ENCODE measurements at regions not wholly inside any gene's neighbourhood (a gene's known extent, or its start where the extent isn't known, plus 50 kb on each side); places are given as distances from the start of the nearest gene placed in this dataset.

- H3K36me3 ChIP-seq (ENCODE audit: control insufficient read depth in 2 of 4, insufficient read depth in 4 of 4, low read length in 3 of 4), result no peaks in the 10 kb centered on the region
- no peak overlapping the region for H2AFZ ChIP-seq (ENCODE audit: low read length)
Measured at GRCh38 chr20:11266571-11266970, 592.8 kb upstream of the JAG1 start.

More at GRCh38 chr20:11266571-11266970, 592.8 kb upstream of the JAG1 start:
- Histone ChIP-seq H2BK12ac (ENCODE audit: low read depth, low read length) (no peak overlapping the region), H4K5ac (ENCODE audit: insufficient read length, low read depth, low read length) (no peak overlapping the region), H3K4me2 (ENCODE audit: insufficient read depth in 1 of 2, low read depth in 2 of 2, low read length in 2 of 2) (no peak overlapping the region), H3K9ac (replicated peaks in 1 of 4; ENCODE audit: extremely low read depth in 1 of 4, low read depth in 3 of 4, low read length in 3 of 4) (no peak overlapping the region), H3K23me2 (ENCODE audit: low read depth, low read length) (no peaks in the 10 kb centered on the region), H3K18ac (ENCODE audit: extremely low read depth, low read length) (no peak overlapping the region), H3K79me1 (ENCODE audit: low read depth, low read length) (no peaks in the 10 kb centered on the region), H2BK20ac (ENCODE audit: low read length) (no peak overlapping the region), H4K20me1 (replicated peaks in 1 of 2; ENCODE audit: control insufficient read depth in 1 of 2, insufficient read depth in 2 of 2, low read length in 2 of 2) (no peaks in the 10 kb centered on the region), H3K56ac (replicated peaks; ENCODE audit: insufficient read length, low read depth, low read length) (no peak overlapping the region), H2BK5ac (ENCODE audit: low read depth, low read length) (no peak overlapping the region), H2BK120ac (replicated peaks; ENCODE audit: low read depth, low read length) (no peak overlapping the region), H4K91ac (replicated peaks; ENCODE audit: insufficient read length, low read length) (no peak overlapping the region), H3K14ac (ENCODE audit: insufficient read length) (no peak overlapping the region), H2BK15ac (ENCODE audit: low read length) (no peak overlapping the region), H3K4me1 (replicated peaks in 1 of 4; ENCODE audit: control insufficient read depth in 3 of 4, insufficient read depth in 4 of 4, low read length in 3 of 4) (peaks cover 3 to 10% (median 5%) of the 10 kb centered on the region in 4 experiments), H2AK5ac (ENCODE audit: low read depth, low read length) (no peak overlapping the region), H3K27ac (ENCODE audit: low read depth, low read length) (no peak overlapping the region), H3K4ac (replicated peaks; ENCODE audit: insufficient read length, low read depth, low read length) (no peak overlapping the region), H3K27me3 (replicated peaks in 1 of 4; ENCODE audit: control insufficient read depth in 3 of 4, extremely low read depth in 1 of 4, insufficient read depth in 3 of 4, low read length in 3 of 4) (no peaks in the 10 kb centered on the region), H3K79me2 (ENCODE audit: control insufficient read depth in 1 of 2, insufficient read depth in 2 of 2, low read length in 2 of 2) (no peaks in the 10 kb centered on the region), H3K9me3 (ENCODE audit: insufficient read depth in 2 of 2, low read depth in 1 of 2, low read length in 1 of 2) (no peaks in the 10 kb centered on the region), H4K8ac (ENCODE audit: extremely low read depth, insufficient read depth, low read length) (no peak overlapping the region), H3K4me3 (ENCODE audit: extremely low read depth in 1 of 4, insufficient read depth in 2 of 4, low read depth in 3 of 4, low read length in 4 of 4) (no peak overlapping the region), H3K23ac (ENCODE audit: insufficient read length) (no peak overlapping the region)
- no peak for FAIRE-seq
- ChIA-PET CTCF (ENCODE audit: partially characterized antibody) (interaction anchor here (0.6 to 2.3 kb wide), 8 partner anchors 45 to 1319 kb away, joined by 3 to 6 read pairs (median 3); no protein-coding TSS in a partner anchor), POLR2A (ENCODE audit: partially characterized antibody) (no interaction called here)
- WGBS, 2 experiments (ENCODE audit: extremely low coverage in 1 of 2, insufficient coverage in 1 of 2, insufficient read length in 1 of 2, insufficient replicate concordance in 2 of 2, low coverage in 1 of 2, low lambda C conversion rate in 2 of 2, missing lambda C conversion rate in 1 of 2), result 91% methylated on average over 3 of the region's 3 CpGs; no CpG with 5 or more reads in 1 of the 2 experiments
- DNase-seq (ENCODE audit: low read depth in 1 of 2, low spot score in 2 of 2), result no peak
- no peak for TF ChIP-seq TEAD4 (IDR thresholded peaks at IDR 0.05; ENCODE audit: low read depth, low read length)

All from H1 (cell line).